ENCODE measurements at regions not wholly inside any gene's neighbourhood (a gene's known extent, or its start where the extent isn't known, plus 50 kb on each side); places are given as distances from the start of the nearest gene placed in this dataset.

- TF ChIP-seq CTCF (IDR thresholded peaks at IDR 0.05; ENCODE audit: borderline replicate concordance, extremely low read depth, insufficient read depth) = no peak
- H3K9ac ChIP-seq (ENCODE audit: low read length in 3 of 3) = no peak overlapping the region
- H3K27me3 ChIP-seq (ENCODE audit: control insufficient read depth, insufficient read depth, low read length) = no peaks in the 10 kb centered on the region
- intact Hi-C loops (cut with DNase I) = no loop called here
- no peaks in the 10 kb centered on the region for H3K36me3 ChIP-seq (ENCODE audit: control insufficient read depth in 2 of 3, insufficient read depth in 3 of 3, low read length in 3 of 3)
- no peak overlapping the region for H3K27ac ChIP-seq (ENCODE audit: low read depth in 2 of 2, low read length in 2 of 2)
- H3K4me3 ChIP-seq (ENCODE audit: low read length in 3 of 3) = no peak overlapping the region
- no peaks in the 10 kb centered on the region for H3K9me3 ChIP-seq (ENCODE audit: control insufficient read depth in 2 of 3, insufficient read depth in 1 of 3, low read length in 3 of 3)
- FAIRE-seq (no peak), DNase-seq (no peak)
- no peaks in the 10 kb centered on the region for H3K4me1 ChIP-seq (ENCODE audit: control insufficient read depth in 2 of 3, insufficient read depth in 2 of 3, low read depth in 1 of 3, low read length in 3 of 3)
These were observed 353.1 kb upstream of the ALCAM start for GRCh38 chr3:105013657-105014056.

GRCh38 chr3:105014631-105015030 lies 352.1 kb upstream of the ALCAM start:
- no peaks in the 10 kb centered on the region for H3K27me3 ChIP-seq (ENCODE audit: control insufficient read depth, insufficient read depth, low read length)
- H3K27ac ChIP-seq (ENCODE audit: low read depth in 2 of 2, low read length in 2 of 2) = no peak overlapping the region
- intact Hi-C loops (cut with DNase I) = no loop called here
- no peak for TF ChIP-seq CTCF (IDR thresholded peaks at IDR 0.05; ENCODE audit: borderline replicate concordance, extremely low read depth, insufficient read depth)
- no peak overlapping the region for H3K4me3 ChIP-seq (ENCODE audit: low read length in 3 of 3)
- FAIRE-seq (no peak), DNase-seq (no peak)
- H3K9me3 ChIP-seq (ENCODE audit: control insufficient read depth in 2 of 3, insufficient read depth in 1 of 3, low read length in 3 of 3) = no peaks in the 10 kb centered on the region
- no peak overlapping the region for H3K9ac ChIP-seq (ENCODE audit: low read length in 3 of 3)
- no peaks in the 10 kb centered on the region for H3K36me3 ChIP-seq (ENCODE audit: control insufficient read depth in 2 of 3, insufficient read depth in 3 of 3, low read length in 3 of 3)
- H3K4me1 ChIP-seq (ENCODE audit: control insufficient read depth in 2 of 3, insufficient read depth in 2 of 3, low read depth in 1 of 3, low read length in 3 of 3) = no peaks in the 10 kb centered on the region

- Histone ChIP-seq H3K4me1 (ENCODE audit: control insufficient read depth in 2 of 3, insufficient read depth in 2 of 3, low read depth in 1 of 3, low read length in 3 of 3) (no peaks in the 10 kb centered on the region), H3K4me3 (ENCODE audit: low read length in 3 of 3) (no peak overlapping the region), H3K27ac (ENCODE audit: low read depth in 2 of 2, low read length in 2 of 2) (no peak overlapping the region), H3K27me3 (ENCODE audit: control insufficient read depth, insufficient read depth, low read length) (no peaks in the 10 kb centered on the region), H3K9me3 (ENCODE audit: control insufficient read depth in 2 of 3, insufficient read depth in 1 of 3, low read length in 3 of 3) (no peaks in the 10 kb centered on the region), H3K36me3 (ENCODE audit: control insufficient read depth in 2 of 3, insufficient read depth in 3 of 3, low read length in 3 of 3) (no peaks in the 10 kb centered on the region), H3K9ac (ENCODE audit: low read length in 3 of 3) (no peak overlapping the region)
- no peak for FAIRE-seq
- no peak for DNase-seq
- no peak for TF ChIP-seq CTCF (IDR thresholded peaks at IDR 0.05; ENCODE audit: borderline replicate concordance, extremely low read depth, insufficient read depth)
- intact Hi-C loops (cut with DNase I) = no loop called here
These were observed 343.9 kb upstream of the ALCAM start for GRCh38 chr3:105022813-105023212.

- TF ChIP-seq CTCF (IDR thresholded peaks at IDR 0.05; ENCODE audit: borderline replicate concordance, extremely low read depth, insufficient read depth) = no peak
- Histone ChIP-seq H3K9me3 (ENCODE audit: control insufficient read depth in 2 of 3, insufficient read depth in 1 of 3, low read length in 3 of 3) (no peaks in the 10 kb centered on the region), H3K27me3 (ENCODE audit: control insufficient read depth, insufficient read depth, low read length) (no peaks in the 10 kb centered on the region), H3K4me1 (ENCODE audit: control insufficient read depth in 2 of 3, insufficient read depth in 2 of 3, low read depth in 1 of 3, low read length in 3 of 3) (no peaks in the 10 kb centered on the region), H3K4me3 (ENCODE audit: low read length in 3 of 3) (no peak overlapping the region), H3K9ac (ENCODE audit: low read length in 3 of 3) (no peak overlapping the region), H3K27ac (ENCODE audit: low read depth in 2 of 2, low read length in 2 of 2) (no peak overlapping the region), H3K36me3 (ENCODE audit: control insufficient read depth in 2 of 3, insufficient read depth in 3 of 3, low read length in 3 of 3) (no peaks in the 10 kb centered on the region)
- intact Hi-C loops (cut with DNase I) = no loop called here
- DNase-seq (no peak), FAIRE-seq (no peak)
These were observed 336.5 kb upstream of the ALCAM start for GRCh38 chr3:105030211-105030610.
